ENCODE measurements at regions not wholly inside any gene's neighbourhood (a gene's known extent, or its start where the extent isn't known, plus 50 kb on each side); places are given as distances from the start of the nearest gene placed in this dataset.

GRCh38 chr13:82129281-82129680, 1753.0 kb downstream of the SLITRK1 start:
- H3K27me3 ChIP-seq (ENCODE audit: control insufficient read depth, insufficient read depth, low read length): no peaks in the 10 kb centered on the region
- no peak overlapping the region for H3K4me3 ChIP-seq (ENCODE audit: low read depth, low read length)
- TF ChIP-seq, protein P1, sequence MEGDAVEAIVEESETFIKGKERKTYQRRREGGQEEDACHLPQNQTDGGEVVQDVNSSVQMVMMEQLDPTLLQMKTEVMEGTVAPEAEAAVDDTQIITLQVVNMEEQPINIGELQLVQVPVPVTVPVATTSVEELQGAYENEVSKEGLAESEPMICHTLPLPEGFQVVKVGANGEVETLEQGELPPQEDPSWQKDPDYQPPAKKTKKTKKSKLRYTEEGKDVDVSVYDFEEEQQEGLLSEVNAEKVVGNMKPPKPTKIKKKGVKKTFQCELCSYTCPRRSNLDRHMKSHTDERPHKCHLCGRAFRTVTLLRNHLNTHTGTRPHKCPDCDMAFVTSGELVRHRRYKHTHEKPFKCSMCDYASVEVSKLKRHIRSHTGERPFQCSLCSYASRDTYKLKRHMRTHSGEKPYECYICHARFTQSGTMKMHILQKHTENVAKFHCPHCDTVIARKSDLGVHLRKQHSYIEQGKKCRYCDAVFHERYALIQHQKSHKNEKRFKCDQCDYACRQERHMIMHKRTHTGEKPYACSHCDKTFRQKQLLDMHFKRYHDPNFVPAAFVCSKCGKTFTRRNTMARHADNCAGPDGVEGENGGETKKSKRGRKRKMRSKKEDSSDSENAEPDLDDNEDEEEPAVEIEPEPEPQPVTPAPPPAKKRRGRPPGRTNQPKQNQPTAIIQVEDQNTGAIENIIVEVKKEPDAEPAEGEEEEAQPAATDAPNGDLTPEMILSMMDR (IDR thresholded peaks at IDR 0.05; ENCODE audit: insufficient read depth, low read length, poor library complexity, severe bottlenecking): no peak

GRCh38 chr13:82118589-82118988, 1763.7 kb downstream of the SLITRK1 start:
- H3K36me3 ChIP-seq (ENCODE audit: control insufficient read depth, insufficient read depth, low read length): no peaks in the 10 kb centered on the region
- DNase-seq (ENCODE audit: low read depth): no peak
- TF ChIP-seq, protein P1 (IDR thresholded peaks at IDR 0.05; ENCODE audit: insufficient read depth, low read length, poor library complexity, severe bottlenecking): no peak
- H3K4me3 ChIP-seq (ENCODE audit: low read depth, low read length): no peak overlapping the region
- no peaks in the 10 kb centered on the region for H3K27me3 ChIP-seq (ENCODE audit: control insufficient read depth, insufficient read depth, low read length)

More at GRCh38 chr13:82129281-82129680, 1753.0 kb downstream of the SLITRK1 start:
- DNase-seq (ENCODE audit: low read depth): no peak
- H3K36me3 ChIP-seq (ENCODE audit: control insufficient read depth, insufficient read depth, low read length): no peaks in the 10 kb centered on the region

DNA sequence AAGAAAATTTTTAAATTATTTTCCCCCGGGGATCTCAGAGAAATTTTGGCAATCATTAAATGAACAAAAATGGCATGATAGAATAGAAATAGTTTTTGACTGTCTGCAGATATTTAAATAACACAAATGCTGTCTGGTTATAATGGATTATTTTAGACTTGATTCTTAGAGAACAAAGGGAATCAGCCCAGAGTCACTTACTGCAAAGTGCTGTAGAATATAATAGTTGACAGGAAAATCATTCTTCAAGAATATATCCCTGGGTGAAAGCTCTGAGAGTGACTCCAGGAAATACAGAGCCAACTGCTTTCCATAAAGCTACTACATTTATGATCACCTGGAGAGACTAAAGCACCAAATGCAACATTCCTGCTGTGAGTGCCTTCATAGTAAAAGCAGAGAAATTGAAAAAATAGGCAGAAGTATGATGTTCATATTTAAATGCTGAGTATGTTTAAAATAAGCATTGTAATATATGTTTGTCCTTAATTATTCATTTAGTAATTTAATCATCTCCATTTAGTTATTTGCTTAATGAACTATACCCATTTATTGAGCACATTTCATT, 1765.8 kb downstream of the SLITRK1 start:
- Histone ChIP-seq H3K4me3 (ENCODE audit: low read depth, low read length) (no peak overlapping the region), H3K27me3 (ENCODE audit: control insufficient read depth, insufficient read depth, low read length) (no peaks in the 10 kb centered on the region), H3K36me3 (ENCODE audit: control insufficient read depth, insufficient read depth, low read length) (no peaks in the 10 kb centered on the region)
- TF ChIP-seq, protein P1 (IDR thresholded peaks at IDR 0.05; ENCODE audit: insufficient read depth, low read length, poor library complexity, severe bottlenecking): no peak
- DNase-seq (ENCODE audit: low read depth): no peak

GRCh38 chr13:82115391-82115790, 1766.9 kb downstream of the SLITRK1 start:
- Histone ChIP-seq H3K4me3 (ENCODE audit: low read depth, low read length) (no peak overlapping the region), H3K36me3 (ENCODE audit: control insufficient read depth, insufficient read depth, low read length) (no peaks in the 10 kb centered on the region), H3K27me3 (ENCODE audit: control insufficient read depth, insufficient read depth, low read length) (no peaks in the 10 kb centered on the region)
- TF ChIP-seq, protein P1 (IDR thresholded peaks at IDR 0.05; ENCODE audit: insufficient read depth, low read length, poor library complexity, severe bottlenecking): no peak
- DNase-seq (ENCODE audit: low read depth): no peak

DNA sequence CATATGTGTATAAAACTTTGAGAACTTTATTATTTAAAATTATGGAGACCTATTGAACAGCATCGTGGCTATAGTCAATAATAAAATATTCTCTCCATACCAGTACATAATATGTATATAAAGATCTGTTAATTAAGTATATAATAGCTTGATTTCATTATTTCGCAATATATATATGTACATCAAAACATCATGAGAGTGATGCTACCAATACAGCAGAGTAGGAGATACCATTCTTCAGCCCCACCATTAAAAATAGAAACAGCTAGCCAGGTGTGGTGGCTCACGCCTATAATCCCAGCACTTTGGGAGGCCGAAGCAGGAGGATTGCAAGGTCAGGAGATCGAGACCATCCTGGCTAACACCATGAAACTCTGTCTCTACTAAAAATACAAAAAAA, 1755.3 kb upstream of the SPRY2 start:
- no peaks in the 10 kb centered on the region for H3K36me3 ChIP-seq (ENCODE audit: control insufficient read depth, insufficient read depth, low read length)
- TF ChIP-seq, protein P1 (IDR thresholded peaks at IDR 0.05; ENCODE audit: insufficient read depth, low read length, poor library complexity, severe bottlenecking): no peak
- no peaks in the 10 kb centered on the region for H3K27me3 ChIP-seq (ENCODE audit: control insufficient read depth, insufficient read depth, low read length)
- no peak overlapping the region for H3K4me3 ChIP-seq (ENCODE audit: low read depth, low read length)
- no peak for DNase-seq (ENCODE audit: low read depth)

DNA sequence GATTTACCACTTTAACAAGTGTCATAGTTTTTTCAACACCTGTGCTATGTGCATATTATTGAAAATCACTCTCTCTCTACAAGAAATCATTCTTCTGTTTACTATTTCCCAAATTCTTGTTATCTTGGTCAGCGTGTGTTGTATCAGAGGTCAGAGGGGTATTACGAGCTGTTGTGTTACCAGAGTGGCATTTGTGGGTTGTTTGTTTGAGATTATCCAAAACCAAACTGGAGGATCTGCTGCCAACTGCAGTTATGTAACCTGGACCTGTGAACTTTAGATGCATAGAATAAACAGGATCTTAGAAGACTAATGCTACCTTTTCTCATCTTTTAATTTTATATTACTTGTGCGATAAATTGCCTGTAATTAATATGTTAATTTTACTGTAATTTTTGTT, 1751.4 kb upstream of the SPRY2 start:
- H3K36me3 ChIP-seq (ENCODE audit: control insufficient read depth, insufficient read depth, low read length): no peaks in the 10 kb centered on the region
- H3K27me3 ChIP-seq (ENCODE audit: control insufficient read depth, insufficient read depth, low read length): no peaks in the 10 kb centered on the region
- no peak for DNase-seq (ENCODE audit: low read depth)
- TF ChIP-seq, protein P1 (IDR thresholded peaks at IDR 0.05; ENCODE audit: insufficient read depth, low read length, poor library complexity, severe bottlenecking): no peak
- no peak overlapping the region for H3K4me3 ChIP-seq (ENCODE audit: low read depth, low read length)
